Activated CD4-positive, alpha-beta T cell treated with anti-CD3 and anti-CD28 coated beads for 36 hours (primary cell): ENCODE measurements at regions not wholly inside any gene's neighbourhood (a gene's known extent, or its start where the extent isn't known, plus 50 kb on each side); places are given as distances from the start of the nearest gene placed in this dataset.
A peak's percentile ranks its signal among the peaks of the same experiment; 100 is the strongest.

Experiments
- ATAC-seq: fragments of 200-7000 bp; cut with Tn5 transposase; one replicate; pipeline ENCODE4 v1.10.0; 2021; ENCODE audit warnings: mild to moderate bottlenecking, moderate library complexity
- CTCF ChIA-PET: fragments of 350-600 bp; sonication (Branson Sonifier 250); formaldehyde crosslinking; loops from one replicate; lab custom pipeline; 2021; ENCODE audit warnings: antibody characterized with exemption; lab: Charles Lee
- POLR2A ChIA-PET: fragments of 350-600 bp; sonication (Branson Sonifier 250); formaldehyde crosslinking; loops from one replicate; lab custom pipeline; 2021; ENCODE audit warnings: antibody characterized with exemption, inconsistent platforms; lab: Charles Lee
- DNase-seq: peaks from one replicate; pipeline ENCODE4 v3.0.0-alpha.2; 2020
- H3K27ac Mint-ChIP-seq: one replicate; pipeline ENCODE4 v1.8.0; 2021; ENCODE audit warnings: mixed read lengths
- H3K27me3 Mint-ChIP-seq: one replicate; pipeline ENCODE4 v1.8.0; 2021; ENCODE audit warnings: mixed read lengths
- H3K36me3 Mint-ChIP-seq: one replicate; pipeline ENCODE4 v1.8.0; 2021; ENCODE audit warnings: low read depth, mixed read lengths
- H3K4me1 Mint-ChIP-seq: one replicate; pipeline ENCODE4 v1.8.0; 2021; ENCODE audit warnings: mixed read lengths
- H3K4me3 Mint-ChIP-seq: one replicate; pipeline ENCODE4 v1.8.0; 2021; ENCODE audit warnings: mild to moderate bottlenecking, moderate library complexity, mixed read lengths
- H3K9me3 Mint-ChIP-seq: one replicate; pipeline ENCODE4 v1.8.0; 2021; ENCODE audit warnings: low read depth, mixed read lengths
- intact Hi-C, 2 experiments: fragments of 100-400 bp; cut with DNase I in 1 of 2; cut with micrococcal nuclease in 1 of 2; formaldehyde crosslinking; loops; one replicate each; pipeline versions ENCODE4 v1.14.2 to v1.15.1; 2022 to 2024; cut with DNase I, micrococcal nuclease

DNA sequence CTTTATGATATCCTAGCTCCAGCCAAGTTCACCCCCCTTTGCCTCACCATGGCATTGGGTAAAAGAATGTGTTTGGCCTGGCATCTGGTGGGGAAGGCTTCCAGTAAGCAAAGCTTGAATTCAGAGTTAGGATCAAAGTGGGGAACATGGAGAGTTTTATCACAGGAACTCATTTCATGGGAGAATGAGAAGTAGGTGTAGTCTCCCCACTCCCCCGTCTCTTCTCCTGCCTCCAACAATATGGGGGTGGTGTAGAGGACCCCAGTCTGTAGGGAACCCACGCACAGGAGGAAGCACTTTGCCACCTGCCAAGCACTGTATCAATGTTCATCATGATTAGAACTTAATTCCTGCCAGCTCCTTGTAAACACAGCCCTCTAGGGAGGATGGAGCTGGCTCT, 200.5 kb downstream of the UACA start:
- DNase-seq (no peak), ATAC-seq (no peak)
- intact Hi-C loops, result no loop called here
- Mint-ChIP-seq H3K4me3 (no peak overlapping the region), H3K27me3 (no peaks in the 10 kb centered on the region), H3K36me3 (no peaks in the 10 kb centered on the region), H3K27ac (no peak overlapping the region), H3K9me3 (no peaks in the 10 kb centered on the region), H3K4me1 (peaks cover 16% of the 10 kb centered on the region)
- CTCF ChIA-PET, result interaction anchor here (0.8 to 1.4 kb wide), 4 partner anchors 8 to 45 kb away, joined by 3 read pairs; no protein-coding TSS in a partner anchor
- POLR2A ChIA-PET, result no interaction called here

DNA sequence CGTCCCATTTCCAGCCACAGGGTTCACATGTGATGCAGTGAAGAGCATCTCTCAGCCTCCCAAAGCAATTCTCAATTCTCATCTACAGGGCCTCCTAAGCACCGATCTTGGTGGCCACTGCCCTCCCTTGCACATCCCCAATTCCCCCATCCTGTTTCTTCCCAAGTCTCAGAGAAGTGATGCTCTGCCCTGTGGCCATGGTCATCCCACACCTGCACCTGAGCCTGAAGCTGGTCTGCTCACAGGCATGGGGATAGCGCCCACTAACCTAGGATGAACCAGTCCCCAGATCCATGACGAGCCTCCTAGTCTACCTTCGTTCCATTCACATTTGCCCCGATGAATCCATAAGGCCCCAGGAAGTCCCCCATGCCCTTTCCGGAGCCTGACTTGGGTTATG, 201.5 kb downstream of the UACA start:
- DNase-seq, result no peak
- no peak for ATAC-seq
- Mint-ChIP-seq H3K27me3 (no peaks in the 10 kb centered on the region), H3K4me1 (peaks cover 16% of the 10 kb centered on the region), H3K9me3 (no peaks in the 10 kb centered on the region), H3K4me3 (no peak overlapping the region), H3K36me3 (no peaks in the 10 kb centered on the region), H3K27ac (no peak overlapping the region)
- ChIA-PET POLR2A (no interaction called here), CTCF (interaction anchor here (0.6 to 1.4 kb wide), 2 partner anchors 10 to 632 kb away, joined by 3 to 4 read pairs; no protein-coding TSS in a partner anchor)
- intact Hi-C loops, result no loop called here

DNA sequence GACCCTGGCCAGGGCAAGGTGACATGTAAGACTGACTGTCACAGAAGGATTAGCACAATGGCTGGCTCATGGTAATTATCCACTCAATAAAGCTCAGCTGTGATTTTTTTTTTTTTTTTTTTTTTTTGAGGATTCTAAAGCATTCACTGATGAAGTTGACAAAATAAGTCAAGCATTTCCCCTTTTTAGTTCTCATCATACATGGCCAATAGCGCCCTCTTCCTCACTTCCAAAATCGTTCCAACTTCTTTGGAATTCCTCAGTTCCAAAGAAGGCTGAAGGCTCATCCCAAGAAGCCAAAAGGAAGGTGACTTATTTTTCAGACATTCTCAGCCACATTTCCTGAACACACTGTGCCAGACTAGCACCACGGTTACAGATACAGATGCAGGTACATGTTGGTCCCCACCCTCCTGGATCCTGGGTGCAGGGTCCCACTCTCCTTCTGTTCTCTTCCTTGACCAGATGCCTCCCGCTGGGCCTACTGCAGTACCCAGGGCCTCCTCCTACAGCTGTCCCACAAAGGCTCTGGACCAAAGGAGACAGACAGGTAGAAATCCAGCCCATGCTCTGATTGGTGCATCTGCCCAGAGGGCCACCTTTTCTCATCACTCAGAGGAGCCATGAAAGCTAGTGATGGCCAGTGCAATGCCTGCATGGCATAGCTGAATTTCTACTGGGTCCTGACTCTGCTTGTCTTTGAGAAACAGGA, 202.6 kb downstream of the UACA start:
- no peaks in the 10 kb centered on the region for H3K36me3 Mint-ChIP-seq
- peaks cover 14% of the 10 kb centered on the region for H3K4me1 Mint-ChIP-seq
- H3K9me3 Mint-ChIP-seq, result no peaks in the 10 kb centered on the region
- DNase-seq (no peak), ATAC-seq (no peak)
- CTCF ChIA-PET, result no interaction called here
- H3K4me3 Mint-ChIP-seq, result no peak overlapping the region
- intact Hi-C loops, result no loop called here
- H3K27ac Mint-ChIP-seq, result no peak overlapping the region
- H3K27me3 Mint-ChIP-seq, result no peaks in the 10 kb centered on the region
- POLR2A ChIA-PET, result interaction anchor here (0.6 to 0.7 kb wide), 2 partner anchors 8 to 21 kb away, joined by 3 read pairs; no protein-coding TSS in a partner anchor

DNA sequence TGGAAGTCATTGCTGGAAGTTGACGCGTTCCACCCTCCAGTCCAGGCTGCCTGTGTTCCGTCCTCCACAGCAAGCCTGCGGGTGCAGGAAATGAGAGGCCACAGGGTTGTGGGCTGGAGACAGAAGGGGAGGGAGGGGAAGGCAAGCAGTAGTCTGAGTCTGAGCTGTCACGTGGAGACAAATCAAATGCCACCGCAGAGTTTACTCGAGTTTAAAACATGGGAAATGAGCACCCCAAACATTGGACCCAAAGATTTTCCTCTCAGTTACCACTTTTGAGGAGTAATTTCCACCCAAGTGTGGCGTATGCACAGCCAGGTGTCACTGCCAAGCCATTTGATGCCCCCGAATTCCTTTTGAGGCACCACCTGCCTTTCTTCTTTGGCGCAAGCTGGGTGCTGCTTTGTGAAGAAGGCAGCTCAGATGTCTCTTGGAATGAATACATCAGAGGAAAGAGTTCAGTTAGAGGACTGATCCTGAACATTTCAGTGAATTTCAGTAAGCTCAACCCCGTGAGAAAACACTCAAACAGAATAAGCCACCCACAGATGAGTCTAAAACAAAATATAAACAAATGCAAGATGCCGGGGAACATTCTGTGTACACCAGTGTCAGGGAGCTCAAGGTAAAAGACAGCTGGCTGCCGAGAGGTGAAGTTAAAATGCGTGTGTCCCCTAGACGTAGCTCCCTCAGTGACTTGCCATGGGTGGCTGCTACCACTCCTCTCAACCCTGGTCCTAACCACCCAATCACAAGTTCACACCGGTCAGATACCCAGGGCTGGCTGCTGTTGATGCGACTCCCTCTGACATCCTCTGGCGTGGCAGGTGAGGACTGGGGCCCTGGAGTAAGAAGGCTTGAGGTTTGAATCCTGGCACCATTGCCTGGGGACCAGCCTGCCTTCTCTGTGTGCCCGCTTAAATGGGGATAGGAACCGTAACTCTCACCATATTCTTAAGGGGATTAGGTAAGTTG, 203.8 kb downstream of the UACA start:
- intact Hi-C loops, result loop anchor here in 1 of 2 experiments (1.0 to 2.0 kb wide), 4 partner anchors 11 to 55 kb away; no protein-coding TSS in a partner anchor
- POLR2A ChIA-PET, result interaction anchor here (0.7 to 1.2 kb wide), 3 partner anchors 12 to 55 kb away, joined by 3 to 4 read pairs (median 4); no protein-coding TSS in a partner anchor
- no peak overlapping the region for H3K4me3 Mint-ChIP-seq
- H3K9me3 Mint-ChIP-seq, result no peaks in the 10 kb centered on the region
- DNase-seq, result peak; percentile 86
- no peak overlapping the region for H3K27ac Mint-ChIP-seq
- H3K27me3 Mint-ChIP-seq, result no peaks in the 10 kb centered on the region
- peaks cover 14% of the 10 kb centered on the region for H3K4me1 Mint-ChIP-seq
- H3K36me3 Mint-ChIP-seq, result no peaks in the 10 kb centered on the region
- CTCF ChIA-PET, result interaction anchor here (0.6 to 2.1 kb wide), 11 partner anchors 10 to 640 kb away, joined by 3 to 7 read pairs (median 4); no protein-coding TSS in a partner anchor
- peak; percentile 85 for ATAC-seq

DNA sequence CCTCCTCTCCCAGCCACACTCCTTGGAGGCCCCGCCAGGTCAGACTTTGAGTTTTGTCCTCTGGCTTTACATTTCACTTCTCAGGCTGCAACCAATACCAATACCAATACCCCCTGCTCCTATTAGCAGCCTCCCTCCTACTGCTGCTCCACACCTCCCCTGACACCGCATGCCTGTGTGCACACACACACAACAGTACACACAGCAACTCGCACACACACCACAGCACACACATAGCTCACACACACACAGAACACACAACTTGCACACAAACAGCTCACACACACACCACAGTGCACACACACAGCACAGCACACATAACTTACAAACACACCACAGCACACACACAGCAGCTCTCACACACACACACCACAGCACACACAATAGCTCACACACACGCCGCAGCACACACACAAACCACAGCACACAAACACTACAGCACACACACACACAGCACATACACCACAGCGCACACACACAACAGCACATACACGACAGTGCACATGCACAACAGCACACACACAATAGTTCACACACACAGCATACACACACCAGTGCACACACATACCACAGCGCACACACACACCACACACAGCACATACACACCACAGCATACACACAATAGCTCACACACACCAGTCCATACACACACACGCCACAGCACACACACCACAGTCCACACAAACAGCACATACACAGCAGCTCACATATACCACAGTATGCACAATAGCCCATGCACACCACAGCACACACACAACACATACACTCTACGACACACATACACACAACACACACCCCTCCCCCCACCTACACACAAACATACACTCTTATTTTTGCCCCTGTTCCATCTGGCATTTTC, 204.7 kb downstream of the UACA start:
- Mint-ChIP-seq H3K4me1 (peaks cover 14% of the 10 kb centered on the region), H3K4me3 (no peak overlapping the region), H3K27me3 (no peaks in the 10 kb centered on the region), H3K36me3 (no peaks in the 10 kb centered on the region), H3K27ac (no peak overlapping the region), H3K9me3 (no peaks in the 10 kb centered on the region)
- ChIA-PET POLR2A (interaction anchor here (0.7 to 1.2 kb wide), 3 partner anchors 11 to 54 kb away, joined by 3 to 4 read pairs (median 4); no protein-coding TSS in a partner anchor), CTCF (interaction anchor here (1.2 to 2.1 kb wide), 6 partner anchors 10 to 70 kb away, joined by 3 to 7 read pairs (median 5); no protein-coding TSS in a partner anchor)
- intact Hi-C loops, result loop anchor here in 1 of 2 experiments (1.0 to 2.0 kb wide), 4 partner anchors 10 to 54 kb away; no protein-coding TSS in a partner anchor
- peak; percentile 30 for DNase-seq
- peak; percentile 27 for ATAC-seq

DNA sequence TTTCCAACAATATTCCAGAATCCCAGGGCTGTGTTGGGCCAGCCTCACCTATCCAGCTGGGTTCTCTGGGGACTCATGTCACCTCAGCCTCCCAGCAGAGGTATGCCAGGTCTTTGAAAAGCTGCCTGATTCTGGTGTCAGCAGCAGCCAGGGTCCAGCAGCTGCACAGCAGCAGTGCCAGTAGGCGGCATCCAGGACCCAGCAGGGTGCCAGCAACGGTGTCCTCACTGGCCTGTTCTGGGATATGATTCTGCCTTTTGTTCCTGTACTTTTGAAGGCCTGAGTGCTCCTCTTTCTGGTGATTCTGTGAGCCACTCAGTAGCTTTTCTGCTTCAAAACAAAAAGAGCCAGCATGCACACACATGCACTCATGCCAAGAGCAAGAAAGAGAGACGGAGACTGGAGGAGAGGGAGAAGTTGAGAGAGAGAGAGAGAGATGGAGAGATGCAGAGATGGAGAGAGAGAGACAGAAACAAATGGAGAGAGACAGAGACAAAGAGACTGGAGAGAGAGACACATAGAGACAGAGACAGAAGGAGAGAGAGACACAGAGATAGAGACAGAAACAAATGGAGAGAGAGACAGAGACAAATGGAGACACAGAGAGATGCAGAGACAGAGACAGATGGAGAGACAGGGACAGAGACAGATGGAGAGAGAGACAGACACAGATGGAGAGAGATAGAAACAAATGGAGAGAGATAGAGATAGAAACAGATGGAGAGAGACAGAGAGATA, 205.7 kb downstream of the UACA start:
- Mint-ChIP-seq H3K4me3 (no peak overlapping the region), H3K27me3 (no peaks in the 10 kb centered on the region), H3K4me1 (peaks cover 14% of the 10 kb centered on the region), H3K9me3 (no peaks in the 10 kb centered on the region), H3K36me3 (no peaks in the 10 kb centered on the region), H3K27ac (no peak overlapping the region)
- intact Hi-C loops, result loop anchor here in 1 of 2 experiments (2.0 kb wide), 2 partner anchors 23 to 53 kb away; no protein-coding TSS in a partner anchor
- DNase-seq (peak; percentile 41), ATAC-seq (no peak)
- ChIA-PET CTCF (interaction anchor here (2.1 kb wide), 1 partner anchor 11 kb away, joined by 5 read pairs; no protein-coding TSS in a partner anchor), POLR2A (no interaction called here)

DNA sequence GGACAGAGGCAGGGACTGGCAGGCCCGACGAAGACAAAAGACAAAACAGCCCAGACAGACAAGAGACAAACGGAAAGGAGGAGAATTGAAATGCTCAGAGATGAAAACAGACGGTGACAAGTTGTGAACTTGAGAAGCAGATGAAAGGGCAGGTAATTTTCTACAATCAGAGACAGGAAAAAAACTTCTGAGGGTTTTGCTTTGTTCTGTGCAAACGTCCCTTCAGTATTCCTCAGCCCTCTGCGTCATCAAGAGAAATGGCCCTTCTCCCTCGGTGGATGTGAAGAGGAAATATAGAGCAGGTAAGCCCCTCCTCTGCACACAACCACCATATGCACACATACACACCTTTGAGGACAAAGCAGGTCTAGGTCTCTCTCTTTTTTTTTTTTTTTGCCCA, 206.6 kb downstream of the UACA start:
- no peak for DNase-seq
- peaks cover 4% of the 10 kb centered on the region for H3K9me3 Mint-ChIP-seq
- CTCF ChIA-PET, result interaction anchor here (2.0 kb wide), 1 partner anchor 52 kb away, joined by 7 read pairs; no protein-coding TSS in a partner anchor
- POLR2A ChIA-PET, result interaction anchor here (0.6 to 0.7 kb wide), 3 partner anchors 110 to 1248 kb away, joined by 3 to 4 read pairs (median 4); no protein-coding TSS in a partner anchor
- intact Hi-C loops, result no loop called here
- no peaks in the 10 kb centered on the region for H3K36me3 Mint-ChIP-seq
- H3K4me1 Mint-ChIP-seq, result peaks cover 12% of the 10 kb centered on the region
- H3K27me3 Mint-ChIP-seq, result no peaks in the 10 kb centered on the region
- H3K4me3 Mint-ChIP-seq, result no peak overlapping the region
- ATAC-seq, result no peak
- H3K27ac Mint-ChIP-seq, result no peak overlapping the region

DNA sequence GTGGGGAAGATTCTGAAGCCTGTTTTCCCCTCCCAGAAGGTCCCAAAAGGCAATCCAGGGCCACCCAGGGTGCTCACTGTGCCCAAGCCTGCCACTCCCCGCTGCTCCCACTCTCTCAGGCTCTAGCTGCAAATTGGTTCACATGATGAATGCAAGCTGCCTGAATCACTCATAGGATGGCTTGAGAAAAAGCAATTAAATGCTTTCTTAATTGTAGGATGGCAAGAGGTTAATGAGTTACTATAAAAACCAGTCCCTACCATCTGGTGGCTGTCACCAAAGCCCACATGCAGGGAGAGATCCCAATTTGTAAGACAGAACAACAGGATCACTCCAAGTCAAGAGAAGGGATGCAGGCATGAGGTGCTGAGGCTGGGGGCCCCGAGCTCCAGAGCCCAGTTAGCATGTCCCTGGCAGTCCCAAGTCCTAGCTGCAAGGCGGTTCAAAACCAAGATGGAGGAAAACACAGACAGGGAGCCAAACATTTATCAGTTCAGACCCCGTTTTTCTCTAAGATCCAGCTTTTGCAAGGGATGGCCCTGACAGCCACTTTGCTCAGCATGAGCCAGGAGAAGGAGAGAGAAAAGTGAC, 207.1 kb downstream of the UACA start:
- Mint-ChIP-seq H3K4me1 (peaks cover 7% of the 10 kb centered on the region), H3K27ac (no peak overlapping the region), H3K27me3 (no peaks in the 10 kb centered on the region), H3K9me3 (peaks cover 6% of the 10 kb centered on the region), H3K4me3 (no peak overlapping the region), H3K36me3 (no peaks in the 10 kb centered on the region)
- intact Hi-C loops, result no loop called here
- ChIA-PET CTCF (interaction anchor here (0.8 to 2.0 kb wide), 2 partner anchors 52 to 1082 kb away, joined by 3 to 7 read pairs; no protein-coding TSS in a partner anchor), POLR2A (interaction anchor here (0.6 to 0.7 kb wide), 3 partner anchors 111 to 1247 kb away, joined by 3 to 4 read pairs (median 4); no protein-coding TSS in a partner anchor)
- DNase-seq, result no peak
- no peak for ATAC-seq

DNA sequence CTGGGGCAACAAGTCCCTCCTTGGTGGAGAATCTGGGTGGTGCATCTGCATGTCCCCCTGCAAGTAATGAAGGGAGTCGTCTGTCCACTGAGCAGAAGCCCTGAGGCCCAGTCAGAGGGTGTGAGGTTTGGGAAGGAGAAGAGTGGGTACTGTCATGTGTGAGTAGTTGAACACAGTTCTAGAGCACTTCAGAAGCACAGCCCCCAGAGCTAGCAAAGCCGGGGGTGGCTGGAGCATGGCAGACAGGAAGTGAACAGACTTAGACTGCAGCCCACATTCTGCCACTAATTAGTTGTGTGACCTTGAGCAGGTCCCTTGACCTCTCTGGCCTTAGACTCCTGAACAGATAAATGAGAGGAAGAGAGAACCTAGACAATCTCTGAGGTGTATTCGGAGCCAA, 207.6 kb downstream of the UACA start:
- ChIA-PET CTCF (interaction anchor here (0.8 to 2.0 kb wide), 3 partner anchors 27 to 1082 kb away, joined by 3 to 7 read pairs (median 3); no protein-coding TSS in a partner anchor), POLR2A (interaction anchor here (0.6 to 0.7 kb wide), 2 partner anchors 56 to 982 kb away, joined by 3 read pairs; no protein-coding TSS in a partner anchor)
- intact Hi-C loops, result no loop called here
- peak; percentile 26 for DNase-seq
- no peaks in the 10 kb centered on the region for H3K27me3 Mint-ChIP-seq
- no peak overlapping the region for H3K27ac Mint-ChIP-seq
- H3K4me1 Mint-ChIP-seq, result peaks cover 1% of the 10 kb centered on the region
- H3K9me3 Mint-ChIP-seq, result peaks cover 6% of the 10 kb centered on the region
- ATAC-seq, result no peak
- H3K4me3 Mint-ChIP-seq, result no peak overlapping the region
- H3K36me3 Mint-ChIP-seq, result no peaks in the 10 kb centered on the region
